Breast epithelium (tissue), 4 donors: ENCODE measurements at regions not wholly inside any gene's neighbourhood (a gene's known extent, or its start where the extent isn't known, plus 50 kb on each side); places are given as distances from the start of the nearest gene placed in this dataset.
"Not testable (repeated sequence)": the region's sequence is repeated elsewhere in the genome, so short reads cannot be mapped to it uniquely, and the experiment has no call there.

ENCODE experiments used
- DNase-seq, 2 donors: peaks; one replicate each; pipeline ENCODE4 v3.0.0-alpha.2; 2019; ENCODE audit warnings: low spot score in 2 of 2
- H3K27ac ChIP-seq, 2 donors: fragments of 200-600 bp; sonication (generic) in 1 of 2; one replicate each; pipeline ENCODE4 v1.5.1; 2016 to 2019; ENCODE audit warnings: mild to moderate bottlenecking in 1 of 2
- H3K27me3 ChIP-seq, 2 donors: fragments of 200-600 bp; sonication (generic) in 1 of 2; one replicate each; pipeline versions ENCODE4 v1.5.1 to v1.6.0; 2017 to 2019; ENCODE audit warnings: control low read depth in 1 of 2, mild to moderate bottlenecking in 1 of 2
- H3K36me3 ChIP-seq: fragments of 200-600 bp; one replicate; pipeline ENCODE4 v1.5.1; 2019
- H3K4me1 ChIP-seq, 2 donors: fragments of 200-600 bp; sonication (generic); one replicate each; pipeline ENCODE4 v1.5.1; 2016 to 2019; ENCODE audit warnings: control low read depth in 1 of 2
- H3K4me3 ChIP-seq, 3 donors: fragments of 200-600 bp; sonication (generic); 1 replicate in 2 of 3; 2 replicates in 1 of 3; pipeline ENCODE4 v1.5.1; 2016 to 2019; ENCODE audit warnings: mild to moderate bottlenecking in 3 of 3, moderate library complexity in 2 of 3
- H3K9me3 ChIP-seq, 2 donors: fragments of 200-600 bp; sonication (generic) in 1 of 2; one replicate each; pipeline ENCODE4 v1.5.1; 2016 to 2019; ENCODE audit warnings: control low read depth in 1 of 2
- CTCF ChIP-seq, 3 donors: fragments of 450-650 bp; IDR thresholded peaks; one replicate each; pipeline ENCODE4 v1.5.1; 2016 to 2017; ENCODE audit warnings: antibody characterized with exemption in 3 of 3, mild to moderate bottlenecking in 3 of 3, moderate library complexity in 3 of 3
- POLR2A ChIP-seq: fragments of 450-650 bp; IDR thresholded peaks from one replicate; pipeline ENCODE4 v1.6.1; 2016; ENCODE audit warnings: antibody characterized with exemption, mild to moderate bottlenecking, moderate library complexity
- POLR2AphosphoS5 ChIP-seq, 3 donors: sonication (generic); formaldehyde crosslinking; IDR thresholded peaks; one replicate each; pipeline ENCODE4 v1.6.1; 2017; ENCODE audit warnings: antibody characterized with exemption in 3 of 3
- intact Hi-C: fragments of 100-400 bp; cut with DNase I; formaldehyde crosslinking; loops from one replicate; pipeline ENCODE4 v1.15.1; 2023; ENCODE audit warnings: low total_unique reads

DNA sequence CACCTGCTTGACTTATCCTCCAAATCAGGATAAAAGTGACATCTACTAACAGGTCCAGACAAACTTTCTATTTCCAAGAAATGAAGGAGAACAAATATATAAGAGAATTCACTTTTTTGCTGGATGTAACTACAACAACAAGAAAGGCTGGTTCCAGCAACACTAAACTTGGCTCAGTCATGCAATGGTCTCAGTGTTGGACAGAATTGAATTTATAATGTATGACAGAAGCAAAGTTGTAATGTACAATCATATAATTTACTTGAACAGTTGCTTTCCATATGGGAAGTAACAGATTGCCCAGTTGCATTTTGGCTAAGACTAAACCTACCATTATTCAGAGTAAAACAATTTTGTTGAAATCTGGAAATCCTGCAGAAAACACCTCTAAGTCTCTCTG is 183.3 kb upstream of the INTU start:
- no peaks in the 10 kb centered on the region for H3K27me3 ChIP-seq
- no peaks in the 10 kb centered on the region for H3K36me3 ChIP-seq
- no peak for DNase-seq
- intact Hi-C loops: no loop called here
- no peaks in the 10 kb centered on the region for H3K9me3 ChIP-seq
- H3K4me3 ChIP-seq: no peak overlapping the region
- no peak overlapping the region for H3K27ac ChIP-seq
- no peaks in the 10 kb centered on the region for H3K4me1 ChIP-seq
- TF ChIP-seq CTCF (IDR thresholded peaks at IDR 0.05): no peak
- no peak for TF ChIP-seq POLR2A
- no peak for TF ChIP-seq POLR2AphosphoS5 (IDR thresholded peaks at IDR 0.05)

- intact Hi-C loops: no loop called here
- Histone ChIP-seq H3K27me3 (no peaks in the 10 kb centered on the region), H3K36me3 (no peaks in the 10 kb centered on the region), H3K9me3 (no peaks in the 10 kb centered on the region), H3K4me3 (no peak overlapping the region), H3K4me1 (no peaks in the 10 kb centered on the region), H3K27ac (no peak overlapping the region)
- no peak for DNase-seq
- no peak for TF ChIP-seq POLR2A
- no peak for TF ChIP-seq POLR2AphosphoS5 (IDR thresholded peaks at IDR 0.05)
- no peak for TF ChIP-seq CTCF (IDR thresholded peaks at IDR 0.05)
These were observed 182.5 kb upstream of the INTU start for GRCh38 chr4:127450276-127450675.

DNA sequence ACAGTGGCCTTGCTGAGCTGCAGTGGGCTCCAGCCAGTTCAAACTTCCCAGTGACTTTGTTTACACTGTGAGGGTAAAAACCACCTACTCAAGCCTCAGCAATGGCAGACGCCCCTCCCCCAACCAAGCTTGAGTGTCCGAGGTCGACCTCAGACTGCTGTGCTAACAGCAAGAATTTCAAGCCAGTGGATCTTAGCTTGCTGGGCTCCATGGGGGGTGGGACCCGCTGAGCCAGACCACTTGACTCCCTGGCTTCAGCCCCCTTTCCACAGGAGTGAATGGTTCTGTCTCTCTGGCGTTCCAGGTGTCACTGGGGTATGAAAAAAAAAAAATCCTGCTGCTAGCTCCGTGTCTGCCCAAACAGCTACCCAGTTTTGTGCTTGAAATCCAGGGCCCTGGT is 168.9 kb upstream of the INTU start:
- TF ChIP-seq POLR2A: no peak
- TF ChIP-seq POLR2AphosphoS5 (IDR thresholded peaks at IDR 0.05): no peak
- TF ChIP-seq CTCF (IDR thresholded peaks at IDR 0.05): no peak
- Histone ChIP-seq H3K4me1 (no peaks in the 10 kb centered on the region), H3K27ac (no peak overlapping the region), H3K36me3 (no peaks in the 10 kb centered on the region), H3K9me3 (peaks cover 0 to 7% of the 10 kb centered on the region in 2 donors), H3K4me3 (no peak overlapping the region), H3K27me3 (no peaks in the 10 kb centered on the region)
- intact Hi-C loops: no loop called here
- DNase-seq: no peak

DNA sequence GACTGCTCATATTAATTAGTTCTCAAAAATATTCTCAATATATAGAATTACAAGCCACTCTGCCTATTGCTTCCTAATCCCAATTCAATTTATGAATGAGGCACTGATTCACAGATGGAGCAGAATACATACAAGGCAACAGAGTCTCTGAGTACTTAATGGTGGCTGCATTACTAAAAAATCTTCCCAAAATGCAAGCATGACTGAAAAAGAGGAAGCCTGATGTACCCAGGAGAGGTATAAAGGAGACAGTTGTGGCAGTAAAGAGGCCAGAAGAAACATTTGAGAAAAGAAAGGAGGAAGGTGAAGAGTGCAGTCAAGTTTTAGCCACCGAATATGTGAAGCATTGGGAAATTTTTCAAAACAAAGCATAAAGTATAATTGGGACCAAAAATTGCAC is 163.2 kb upstream of the INTU start:
- Histone ChIP-seq H3K4me1 (no peaks in the 10 kb centered on the region), H3K27ac (no peak overlapping the region), H3K27me3 (no peaks in the 10 kb centered on the region), H3K4me3 (no peak overlapping the region), H3K9me3 (no peaks in the 10 kb centered on the region), H3K36me3 (no peaks in the 10 kb centered on the region)
- intact Hi-C loops: no loop called here
- DNase-seq: no peak
- no peak for TF ChIP-seq POLR2AphosphoS5 (IDR thresholded peaks at IDR 0.05)
- no peak for TF ChIP-seq POLR2A
- no peak for TF ChIP-seq CTCF (IDR thresholded peaks at IDR 0.05)

DNA sequence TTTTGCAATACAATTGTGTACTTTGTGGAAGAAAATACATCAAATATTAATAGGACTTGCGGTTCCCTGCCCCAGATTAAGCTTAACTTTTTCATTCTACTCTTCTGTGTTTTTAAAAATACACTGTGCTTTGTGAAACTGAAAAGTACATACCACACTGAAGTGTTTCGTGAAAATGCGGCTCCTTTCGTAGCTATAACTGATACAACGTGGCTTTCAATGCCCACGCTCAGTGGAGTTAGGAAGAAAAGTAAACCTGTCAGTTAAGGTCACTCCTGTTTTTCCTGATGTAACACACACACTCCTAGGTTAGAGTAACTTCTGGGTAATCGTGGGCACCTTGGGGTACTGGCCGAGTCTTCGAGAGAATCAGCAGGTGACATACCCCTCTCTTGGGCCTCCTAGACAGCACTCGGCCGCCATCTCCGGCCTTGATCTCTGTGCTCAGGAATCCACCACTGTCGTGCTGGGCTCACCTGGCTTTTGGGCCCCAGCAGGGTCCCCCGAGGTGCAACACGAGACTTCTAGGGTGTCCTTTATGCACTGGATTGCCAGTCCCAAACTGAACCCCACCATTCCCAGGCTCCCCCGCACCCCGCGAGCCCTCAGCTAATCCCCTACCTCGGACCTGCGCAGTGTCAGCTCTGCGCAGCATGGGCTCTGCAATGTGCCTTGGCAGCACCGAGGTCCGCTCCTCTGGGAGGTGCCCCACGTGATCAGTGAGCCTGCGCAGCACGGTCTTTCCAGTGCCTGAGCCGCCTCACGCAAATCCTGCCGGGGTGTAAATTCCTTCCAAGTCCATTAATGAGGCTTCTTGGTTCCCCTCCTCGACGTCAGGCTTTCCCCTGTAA is 162.6 kb upstream of the INTU start:
- intact Hi-C loops: no loop called here
- H3K9me3 ChIP-seq: no peaks in the 10 kb centered on the region
- H3K27ac ChIP-seq: no peak overlapping the region
- no peaks in the 10 kb centered on the region for H3K4me1 ChIP-seq
- H3K4me3 ChIP-seq: no peak overlapping the region
- H3K36me3 ChIP-seq: no peaks in the 10 kb centered on the region
- TF ChIP-seq POLR2AphosphoS5 (IDR thresholded peaks at IDR 0.05) (no peak), CTCF (IDR thresholded peaks at IDR 0.05) (no peak), POLR2A (no peak)
- no peaks in the 10 kb centered on the region for H3K27me3 ChIP-seq
- no peak for DNase-seq

GRCh38 chr4:127478271-127478670 is 154.5 kb upstream of the INTU start:
- H3K36me3 ChIP-seq, intact Hi-C loops, H3K9me3 ChIP-seq, H3K27ac ChIP-seq, DNase-seq, H3K4me3 ChIP-seq, H3K4me1 ChIP-seq, H3K27me3 ChIP-seq: not testable (repeated sequence)
